ENCODE measurements at regions not wholly inside any gene's neighbourhood (a gene's known extent, or its start where the extent isn't known, plus 50 kb on each side); places are given as distances from the start of the nearest gene placed in this dataset.

DNA sequence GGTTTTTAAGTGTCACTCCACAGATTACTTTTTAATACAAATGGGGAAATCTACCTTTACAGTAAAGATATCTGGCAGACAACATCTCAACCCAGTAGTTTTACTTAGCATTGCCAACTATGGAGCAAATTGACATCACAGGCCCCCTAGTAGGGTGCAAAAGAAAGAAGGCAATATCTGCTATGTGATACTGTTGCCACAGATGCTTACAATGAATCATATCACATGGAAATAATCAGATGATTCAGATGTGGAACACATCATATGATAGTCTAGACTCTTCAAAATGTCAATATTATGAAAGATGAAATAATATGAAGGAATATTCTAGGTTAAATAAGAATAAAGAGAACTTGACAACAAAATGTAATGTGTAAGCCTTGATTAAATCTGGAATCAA, 322.5 kb downstream of the BMP2 start:
- TF ChIP-seq CTCF (IDR thresholded peaks at IDR 0.05) (no peak), EZH2 (IDR thresholded peaks at IDR 0.05; ENCODE audit: borderline replicate concordance, insufficient read depth, low read depth, low read length, poor library complexity, severe bottlenecking) (no peak)

All from B cell (primary cell).